ENCODE measurements at regions not wholly inside any gene's neighbourhood (a gene's known extent, or its start where the extent isn't known, plus 50 kb on each side); places are given as distances from the start of the nearest gene placed in this dataset.

DNA sequence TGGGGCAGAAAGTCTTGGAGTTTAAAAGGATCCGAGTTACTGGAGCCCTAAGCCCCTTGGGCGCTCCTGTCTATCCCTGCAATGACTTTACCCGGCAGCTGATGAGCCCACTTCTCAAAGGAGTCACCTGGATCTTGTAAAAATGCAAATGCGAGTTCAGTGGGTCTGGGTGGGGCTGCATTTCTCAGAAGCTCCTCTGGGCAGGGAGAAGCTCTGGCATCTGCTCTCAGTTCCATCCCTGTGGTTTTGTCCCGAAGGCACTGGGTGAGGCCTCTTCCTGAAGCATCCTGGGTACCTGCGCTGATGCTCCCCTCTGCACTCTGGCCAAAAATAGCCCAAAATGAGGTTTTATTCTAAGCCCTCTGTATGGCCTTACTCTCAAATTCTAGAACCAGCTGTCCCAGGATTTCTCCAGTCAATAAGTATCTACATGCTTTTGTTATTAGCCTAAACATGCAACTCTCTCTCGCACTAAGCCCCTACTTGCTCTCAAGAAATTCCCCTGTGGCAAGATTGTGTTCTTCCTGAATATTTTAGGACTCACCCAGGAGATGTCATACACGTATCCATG, 167.8 kb upstream of the APCDD1 start:
- no peak overlapping the region for H3K27ac Mint-ChIP-seq (ENCODE audit: unreplicated experiment)
- peaks cover 4% of the 10 kb centered on the region for H3K9me3 ChIP-seq (ENCODE audit: insufficient read depth, low read depth, low read length)
- no peak overlapping the region for H3K27ac ChIP-seq (ENCODE audit: low read depth, low read length)
- no peak for FAIRE-seq
- no peaks in the 10 kb centered on the region for H4K20me1 ChIP-seq (ENCODE audit: insufficient read depth, low read length)
- H3K79me2 ChIP-seq (ENCODE audit: insufficient read depth, low read length) = no peaks in the 10 kb centered on the region
- H3K4me3 ChIP-seq (ENCODE audit: insufficient read depth, low read depth, low read length) = no peak overlapping the region
- peaks cover 9% of the 10 kb centered on the region for H3K9me3 Mint-ChIP-seq (ENCODE audit: unreplicated experiment)
- no peak overlapping the region for H3K9ac ChIP-seq (ENCODE audit: low read length)
- H2AFZ ChIP-seq (ENCODE audit: low read depth, low read length) = no peak overlapping the region
- H3K4me3 Mint-ChIP-seq (ENCODE audit: unreplicated experiment) = no peak overlapping the region
- TF ChIP-seq CTCF (IDR thresholded peaks at IDR 0.05; ENCODE audit: insufficient read depth, low read depth, low read length) (no peak), EZH2 (IDR thresholded peaks at IDR 0.05; ENCODE audit: insufficient read depth, low read length) (no peak)
- H3K36me3 ChIP-seq (ENCODE audit: insufficient read depth, low read length) = no peaks in the 10 kb centered on the region
- H3K36me3 Mint-ChIP-seq (ENCODE audit: low read depth, unreplicated experiment) = no peaks in the 10 kb centered on the region
- H3K4me1 Mint-ChIP-seq (ENCODE audit: low read depth, unreplicated experiment) = peaks cover 7% of the 10 kb centered on the region
- H3K27me3 ChIP-seq (ENCODE audit: insufficient read depth, low read length) = no peaks in the 10 kb centered on the region
- no peaks in the 10 kb centered on the region for H3K4me1 ChIP-seq (ENCODE audit: insufficient read depth, low read length)
- no peak overlapping the region for H3K4me2 ChIP-seq (ENCODE audit: low read length)
- H3K27me3 Mint-ChIP-seq (ENCODE audit: low read depth, unreplicated experiment) = peaks cover 11% of the 10 kb centered on the region
- DNase-seq (ENCODE audit: low read depth) = no peak

DNA sequence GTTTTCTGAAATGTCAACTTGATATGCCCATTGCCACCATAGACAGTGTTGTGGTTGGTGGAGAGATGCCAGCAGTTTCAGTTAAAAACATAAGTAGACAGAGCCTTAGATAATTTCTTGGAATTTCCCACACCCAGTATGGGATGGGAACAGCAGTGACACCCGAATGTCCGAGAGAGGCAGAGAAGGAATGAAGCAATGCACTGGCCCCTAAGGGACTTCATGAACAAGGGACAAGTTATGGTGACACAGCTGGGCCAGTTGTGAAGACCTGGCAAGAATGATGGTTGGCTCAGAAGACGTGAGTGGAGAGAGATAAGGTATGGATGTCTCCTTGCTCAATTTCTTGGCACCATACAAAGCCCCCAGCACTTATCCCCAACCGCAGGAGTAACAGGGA, 165.2 kb upstream of the APCDD1 start:
- no peaks in the 10 kb centered on the region for H4K20me1 ChIP-seq (ENCODE audit: insufficient read depth, low read length)
- H3K4me3 Mint-ChIP-seq (ENCODE audit: unreplicated experiment) = no peak overlapping the region
- H3K4me2 ChIP-seq (ENCODE audit: low read length) = no peak overlapping the region
- H2AFZ ChIP-seq (ENCODE audit: low read depth, low read length) = no peak overlapping the region
- H3K79me2 ChIP-seq (ENCODE audit: insufficient read depth, low read length) = no peaks in the 10 kb centered on the region
- TF ChIP-seq CTCF (IDR thresholded peaks at IDR 0.05; ENCODE audit: insufficient read depth, low read depth, low read length) (no peak), EZH2 (IDR thresholded peaks at IDR 0.05; ENCODE audit: insufficient read depth, low read length) (no peak)
- H3K36me3 Mint-ChIP-seq (ENCODE audit: low read depth, unreplicated experiment) = no peaks in the 10 kb centered on the region
- H3K9ac ChIP-seq (ENCODE audit: low read length) = no peak overlapping the region
- FAIRE-seq (no peak), DNase-seq (ENCODE audit: low read depth) (no peak)
- peaks cover 4% of the 10 kb centered on the region for H3K27me3 Mint-ChIP-seq (ENCODE audit: low read depth, unreplicated experiment)
- no peaks in the 10 kb centered on the region for H3K4me1 ChIP-seq (ENCODE audit: insufficient read depth, low read length)
- H3K9me3 Mint-ChIP-seq (ENCODE audit: unreplicated experiment) = peaks cover 9% of the 10 kb centered on the region
- no peaks in the 10 kb centered on the region for H3K36me3 ChIP-seq (ENCODE audit: insufficient read depth, low read length)
- peaks cover 4% of the 10 kb centered on the region for H3K9me3 ChIP-seq (ENCODE audit: insufficient read depth, low read depth, low read length)
- peaks cover 7% of the 10 kb centered on the region for H3K4me1 Mint-ChIP-seq (ENCODE audit: low read depth, unreplicated experiment)
- H3K27ac Mint-ChIP-seq (ENCODE audit: unreplicated experiment) = no peak overlapping the region
- H3K27me3 ChIP-seq (ENCODE audit: insufficient read depth, low read length) = no peaks in the 10 kb centered on the region
- H3K4me3 ChIP-seq (ENCODE audit: insufficient read depth, low read depth, low read length) = no peak overlapping the region
- no peak overlapping the region for H3K27ac ChIP-seq (ENCODE audit: low read depth, low read length)

- H3K27ac ChIP-seq (ENCODE audit: low read depth, low read length) = no peak overlapping the region
- Mint-ChIP-seq H3K4me3 (ENCODE audit: unreplicated experiment) (no peak overlapping the region), H3K9me3 (ENCODE audit: unreplicated experiment) (peaks cover 9% of the 10 kb centered on the region), H3K27ac (ENCODE audit: unreplicated experiment) (peak overlapping the region; percentile 37), H3K36me3 (ENCODE audit: low read depth, unreplicated experiment) (no peaks in the 10 kb centered on the region), H3K27me3 (ENCODE audit: low read depth, unreplicated experiment) (peaks cover 4% of the 10 kb centered on the region), H3K4me1 (ENCODE audit: low read depth, unreplicated experiment) (peaks cover 7% of the 10 kb centered on the region)
- H3K9ac ChIP-seq (ENCODE audit: low read length) = no peak overlapping the region
- H3K27me3 ChIP-seq (ENCODE audit: insufficient read depth, low read length) = no peaks in the 10 kb centered on the region
- H3K4me1 ChIP-seq (ENCODE audit: insufficient read depth, low read length) = no peaks in the 10 kb centered on the region
- no peak overlapping the region for H3K4me2 ChIP-seq (ENCODE audit: low read length)
- H4K20me1 ChIP-seq (ENCODE audit: insufficient read depth, low read length) = no peaks in the 10 kb centered on the region
- no peaks in the 10 kb centered on the region for H3K36me3 ChIP-seq (ENCODE audit: insufficient read depth, low read length)
- no peak for TF ChIP-seq CTCF (IDR thresholded peaks at IDR 0.05; ENCODE audit: insufficient read depth, low read depth, low read length)
- TF ChIP-seq EZH2 (IDR thresholded peaks at IDR 0.05; ENCODE audit: insufficient read depth, low read length) = no peak
- peaks cover 4% of the 10 kb centered on the region for H3K9me3 ChIP-seq (ENCODE audit: insufficient read depth, low read depth, low read length)
- no peak for FAIRE-seq
- no peak overlapping the region for H2AFZ ChIP-seq (ENCODE audit: low read depth, low read length)
- no peaks in the 10 kb centered on the region for H3K79me2 ChIP-seq (ENCODE audit: insufficient read depth, low read length)
- DNase-seq (ENCODE audit: low read depth) = no peak
- no peak overlapping the region for H3K4me3 ChIP-seq (ENCODE audit: insufficient read depth, low read depth, low read length)
Measured at GRCh38 chr18:10289951-10290637, 164.3 kb upstream of the APCDD1 start.

Measured in astrocyte (in vitro differentiated cells and primary cell).